ENCODE measurements at regions not wholly inside any gene's neighbourhood (a gene's known extent, or its start where the extent isn't known, plus 50 kb on each side); places are given as distances from the start of the nearest gene placed in this dataset.

GRCh38 chr19:30172613-30173242 lies 199.5 kb upstream of the ZNF536 start:
- no peak for DNase-seq

GRCh38 chr19:30173593-30174356 lies 198.4 kb upstream of the ZNF536 start:
- no peak for DNase-seq

GRCh38 chr19:30174357-30174645 lies 197.9 kb upstream of the ZNF536 start:
- DNase-seq = no peak

- DNase-seq = no peak
Observed at GRCh38 chr19:30174791-30175190, 197.4 kb upstream of the ZNF536 start.

- no peak for DNase-seq
Observed at GRCh38 chr19:30175987-30176386, 196.2 kb upstream of the ZNF536 start.

- no peak for DNase-seq
Observed at GRCh38 chr19:30178721-30179402, 193.3 kb upstream of the ZNF536 start.

GRCh38 chr19:30180691-30181090 lies 191.5 kb upstream of the ZNF536 start:
- DNase-seq = no peak

GRCh38 chr19:30183807-30184490 lies 188.2 kb upstream of the ZNF536 start:
- DNase-seq = no peak

GRCh38 chr19:30202060-30202600 lies 170.1 kb upstream of the ZNF536 start:
- DNase-seq = no peak

GRCh38 chr19:30204721-30205120 lies 167.5 kb upstream of the ZNF536 start:
- DNase-seq = no peak

GRCh38 chr19:30206187-30206586 lies 166.0 kb upstream of the ZNF536 start:
- no peak for DNase-seq

GRCh38 chr19:30207357-30207756 lies 164.8 kb upstream of the ZNF536 start:
- no peak for DNase-seq

GRCh38 chr19:30208436-30209060 lies 163.6 kb upstream of the ZNF536 start:
- no peak for DNase-seq

GRCh38 chr19:30209617-30210600 lies 162.3 kb upstream of the ZNF536 start:
- DNase-seq = no peak

- DNase-seq = no peak
Observed at GRCh38 chr19:30212574-30212973, 159.6 kb upstream of the ZNF536 start.

GRCh38 chr19:30214651-30215051 lies 157.5 kb upstream of the ZNF536 start:
- DNase-seq = no peak

GRCh38 chr19:30215248-30215647 lies 156.9 kb upstream of the ZNF536 start:
- no peak for DNase-seq

- no peak for DNase-seq
Observed at GRCh38 chr19:30216453-30216852, 155.7 kb upstream of the ZNF536 start.

GRCh38 chr19:30217461-30217860 lies 154.7 kb upstream of the ZNF536 start:
- no peak for DNase-seq

- no peak for DNase-seq
Observed at GRCh38 chr19:30219702-30220101, 152.5 kb upstream of the ZNF536 start.

- DNase-seq = no peak
Observed at GRCh38 chr19:30221176-30221575, 151.0 kb upstream of the ZNF536 start.

GRCh38 chr19:30222428-30222873 lies 149.7 kb upstream of the ZNF536 start:
- no peak for DNase-seq

Data from activated naive CD4-positive, alpha-beta T cell treated with Interleukin-2 at 50 U/mL for 16 hours (primary cell).